Cerebellar nuclear complex (tissue), 1 donor: ENCODE measurements at regions not wholly inside any gene's neighbourhood (a gene's known extent, or its start where the extent isn't known, plus 50 kb on each side); places are given as distances from the start of the nearest gene placed in this dataset.
A peak's percentile ranks its signal among the peaks of the same experiment; 100 is the strongest.
"Not testable (repeated sequence)": the region's sequence is repeated elsewhere in the genome, so short reads cannot be mapped to it uniquely, and the experiment has no call there.

Experiments
- DNase-seq, 2 experiments: peaks; one replicate each; lab custom pipeline; 2025; lab: John Stamatoyannopoulos, UW

GRCh38 chr1:95754412-95754811, 520.4 kb downstream of the RWDD3 start:
- no peak for DNase-seq

- no peak for DNase-seq
These were observed 532.0 kb downstream of the RWDD3 start for GRCh38 chr1:95766036-95766435.

- DNase-seq, result no peak
These were observed 536.6 kb downstream of the RWDD3 start for GRCh38 chr1:95770581-95770980.

GRCh38 chr1:95778217-95778616, 544.2 kb downstream of the RWDD3 start:
- DNase-seq, result no peak

- no peak for DNase-seq
These were observed 546.8 kb downstream of the RWDD3 start for GRCh38 chr1:95780836-95781235.

- DNase-seq, result no peak
These were observed 556.1 kb downstream of the RWDD3 start for GRCh38 chr1:95790136-95790535.

- no peak for DNase-seq
These were observed 559.9 kb downstream of the RWDD3 start for GRCh38 chr1:95793893-95794292.

- DNase-seq, result not testable (repeated sequence)
These were observed 563.8 kb downstream of the RWDD3 start for GRCh38 chr1:95797761-95798160.

GRCh38 chr1:95806171-95806570, 572.2 kb downstream of the RWDD3 start:
- DNase-seq, result no peak

- no peak for DNase-seq
These were observed 575.4 kb downstream of the RWDD3 start for GRCh38 chr1:95809391-95809790.

GRCh38 chr1:95815511-95815910, 581.5 kb downstream of the RWDD3 start:
- DNase-seq, result no peak

- DNase-seq, result peak in 1 of 2 experiments; percentile 34
These were observed 595.5 kb downstream of the RWDD3 start for GRCh38 chr1:95829556-95829955.

GRCh38 chr1:95832370-95832769, 598.4 kb downstream of the RWDD3 start:
- DNase-seq, result peak; percentile 55 to 69

GRCh38 chr1:95849439-95849838, 615.4 kb downstream of the RWDD3 start:
- no peak for DNase-seq

GRCh38 chr1:95850165-95850649, 616.2 kb downstream of the RWDD3 start:
- DNase-seq, result no peak

- DNase-seq, result no peak
These were observed 616.8 kb downstream of the RWDD3 start for GRCh38 chr1:95850763-95851162.

GRCh38 chr1:95852483-95853070, 618.6 kb downstream of the RWDD3 start:
- DNase-seq, result no peak

GRCh38 chr1:95854457-95854856, 620.4 kb downstream of the RWDD3 start:
- no peak for DNase-seq

- DNase-seq, result no peak
These were observed 629.1 kb downstream of the RWDD3 start for GRCh38 chr1:95863086-95863485.

GRCh38 chr1:95865769-95866168, 631.8 kb downstream of the RWDD3 start:
- DNase-seq, result no peak

GRCh38 chr1:95876276-95876675, 642.3 kb downstream of the RWDD3 start:
- no peak for DNase-seq

GRCh38 chr1:95879498-95880050, 645.6 kb downstream of the RWDD3 start:
- DNase-seq, result no peak

- peak in 1 of 2 experiments; percentile 58 for DNase-seq
These were observed 655.0 kb downstream of the RWDD3 start for GRCh38 chr1:95888941-95889390.

- no peak for DNase-seq
These were observed 655.4 kb downstream of the RWDD3 start for GRCh38 chr1:95889400-95889799.
